ENCODE measurements at regions not wholly inside any gene's neighbourhood (a gene's known extent, or its start where the extent isn't known, plus 50 kb on each side); places are given as distances from the start of the nearest gene placed in this dataset.

DNA sequence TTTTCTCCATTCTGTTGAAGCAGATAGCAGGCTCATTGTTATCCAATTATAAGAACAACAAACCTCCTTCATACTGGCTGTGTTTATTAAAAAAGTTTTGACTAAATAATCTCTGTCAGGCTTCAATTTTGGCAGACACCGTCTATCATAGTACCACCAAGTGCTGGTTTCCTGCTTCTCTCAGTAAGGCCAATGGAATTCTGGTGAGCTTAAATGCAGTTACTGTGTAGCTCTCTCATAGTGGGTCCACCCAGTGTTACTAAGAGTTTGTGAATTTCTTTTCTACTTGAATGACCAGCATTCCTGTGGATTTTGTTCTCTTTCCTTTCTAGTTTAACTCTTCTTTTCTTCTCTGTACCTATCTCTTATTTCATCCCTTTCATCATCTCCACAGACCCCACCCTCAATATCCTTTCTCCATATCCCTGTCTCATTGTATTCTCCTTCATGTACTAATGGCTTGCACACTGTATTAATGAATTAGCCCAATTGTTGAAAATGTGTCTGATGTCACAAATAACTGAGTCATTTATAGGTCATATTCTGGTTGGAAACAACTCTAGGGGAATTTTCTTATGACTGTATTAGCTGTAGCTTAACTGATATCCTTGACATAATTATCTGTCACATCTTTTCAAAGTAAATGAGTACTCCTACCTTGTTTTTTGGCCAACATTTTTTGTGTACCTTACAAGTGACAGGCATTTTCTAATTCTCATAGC lies 372.1 kb downstream of the FAT3 start:
- H3K27ac ChIP-seq (ENCODE audit: low read length) = no peak overlapping the region
- H3K4me3 ChIP-seq (ENCODE audit: low read length) = no peak overlapping the region
- no peaks in the 10 kb centered on the region for H3K9me3 ChIP-seq (ENCODE audit: low read length)
- no peak overlapping the region for H3K4me2 ChIP-seq (ENCODE audit: low read length)
- H3K27me3 ChIP-seq (ENCODE audit: insufficient read depth, low read depth, low read length) = no peaks in the 10 kb centered on the region
- H3K36me3 ChIP-seq (ENCODE audit: insufficient read depth, low read length) = no peaks in the 10 kb centered on the region
- H4K20me1 ChIP-seq (ENCODE audit: insufficient read depth) = no peaks in the 10 kb centered on the region
- TF ChIP-seq RAD21 (conservative IDR thresholded peaks at IDR 0.05) (no peak), EZH2 (IDR thresholded peaks at IDR 0.05; ENCODE audit: borderline replicate concordance, insufficient read depth, low read length, poor library complexity, severe bottlenecking) (no peak), POLR2AphosphoS5 (IDR thresholded peaks at IDR 0.05) (no peak), TAF1 (IDR thresholded peaks at IDR 0.05; ENCODE audit: low read depth) (no peak), REST (IDR thresholded peaks at IDR 0.05; ENCODE audit: borderline replicate concordance) (no peak), EP300 (conservative IDR thresholded peaks at IDR 0.05; ENCODE audit: poor library complexity, severe bottlenecking) (no peak), CTCF (IDR thresholded peaks at IDR 0.05; ENCODE audit: poor library complexity, severe bottlenecking) (no peak), SMC3 (conservative IDR thresholded peaks at IDR 0.05; ENCODE audit: poor library complexity) (no peak), MXI1 (conservative IDR thresholded peaks at IDR 0.05; ENCODE audit: poor library complexity, severe bottlenecking) (no peak)
- no peaks in the 10 kb centered on the region for H3F3A ChIP-seq (ENCODE audit: insufficient read depth, low read length, poor library complexity, severe bottlenecking)
- H3K9me2 ChIP-seq (ENCODE audit: insufficient read depth, low read length) = no peaks in the 10 kb centered on the region
- no peaks in the 10 kb centered on the region for H3K79me2 ChIP-seq (replicated peaks; ENCODE audit: insufficient read depth, low read length)
- H3K9ac ChIP-seq (ENCODE audit: low read length) = no peak overlapping the region
- no peak overlapping the region for H2AFZ ChIP-seq (ENCODE audit: low read depth, low read length)

- H2AFZ ChIP-seq (ENCODE audit: low read depth, low read length) = no peak overlapping the region
- H4K20me1 ChIP-seq (ENCODE audit: insufficient read depth) = no peaks in the 10 kb centered on the region
- no peaks in the 10 kb centered on the region for H3K79me2 ChIP-seq (replicated peaks; ENCODE audit: insufficient read depth, low read length)
- no peak overlapping the region for H3K4me2 ChIP-seq (ENCODE audit: low read length)
- H3K9ac ChIP-seq (ENCODE audit: low read length) = no peak overlapping the region
- no peaks in the 10 kb centered on the region for H3K36me3 ChIP-seq (ENCODE audit: insufficient read depth, low read length)
- TF ChIP-seq EP300 (conservative IDR thresholded peaks at IDR 0.05; ENCODE audit: poor library complexity, severe bottlenecking) (no peak), REST (IDR thresholded peaks at IDR 0.05; ENCODE audit: borderline replicate concordance) (no peak), CTCF (IDR thresholded peaks at IDR 0.05; ENCODE audit: poor library complexity, severe bottlenecking) (no peak), TAF1 (IDR thresholded peaks at IDR 0.05; ENCODE audit: low read depth) (no peak), SMC3 (conservative IDR thresholded peaks at IDR 0.05; ENCODE audit: poor library complexity) (no peak), RAD21 (conservative IDR thresholded peaks at IDR 0.05) (no peak), POLR2AphosphoS5 (IDR thresholded peaks at IDR 0.05) (no peak), EZH2 (IDR thresholded peaks at IDR 0.05; ENCODE audit: borderline replicate concordance, insufficient read depth, low read length, poor library complexity, severe bottlenecking) (no peak), MXI1 (conservative IDR thresholded peaks at IDR 0.05; ENCODE audit: poor library complexity, severe bottlenecking) (no peak)
- H3K9me2 ChIP-seq (ENCODE audit: insufficient read depth, low read length) = no peaks in the 10 kb centered on the region
- H3K27ac ChIP-seq (ENCODE audit: low read length) = no peak overlapping the region
- no peaks in the 10 kb centered on the region for H3F3A ChIP-seq (ENCODE audit: insufficient read depth, low read length, poor library complexity, severe bottlenecking)
- H3K27me3 ChIP-seq (ENCODE audit: insufficient read depth, low read depth, low read length) = no peaks in the 10 kb centered on the region
- H3K9me3 ChIP-seq (ENCODE audit: low read length) = no peaks in the 10 kb centered on the region
- H3K4me3 ChIP-seq (ENCODE audit: low read length) = no peak overlapping the region
These were observed 368.4 kb upstream of the MTNR1B start for GRCh38 chr11:92601048-92601447.

All from neural cell (in vitro differentiated cells).